GM12864 (cell line): ENCODE measurements at regions not wholly inside any gene's neighbourhood (a gene's known extent, or its start where the extent isn't known, plus 50 kb on each side); places are given as distances from the start of the nearest gene placed in this dataset.

Source experiments
- DNase-seq: peaks from one replicate; pipeline ENCODE4 v3.0.0-alpha.2; 2011; ENCODE audit warnings: low read depth
- H3K4me3 ChIP-seq: 2 replicates; pipeline ENCODE4 v1.5.1; 2011; ENCODE audit warnings: mild to moderate bottlenecking, low read depth, low read length, control low read depth
- TF ChIP-seq, protein P1 (sequence below): IDR thresholded peaks from 2 replicates; pipeline ENCODE4 v1.5.1; 2011; ENCODE audit warnings: low read depth, mild to moderate bottlenecking, moderate library complexity, low read length, control low read depth, inconsistent platforms; ENCODE audit errors: missing control alignments

DNA sequence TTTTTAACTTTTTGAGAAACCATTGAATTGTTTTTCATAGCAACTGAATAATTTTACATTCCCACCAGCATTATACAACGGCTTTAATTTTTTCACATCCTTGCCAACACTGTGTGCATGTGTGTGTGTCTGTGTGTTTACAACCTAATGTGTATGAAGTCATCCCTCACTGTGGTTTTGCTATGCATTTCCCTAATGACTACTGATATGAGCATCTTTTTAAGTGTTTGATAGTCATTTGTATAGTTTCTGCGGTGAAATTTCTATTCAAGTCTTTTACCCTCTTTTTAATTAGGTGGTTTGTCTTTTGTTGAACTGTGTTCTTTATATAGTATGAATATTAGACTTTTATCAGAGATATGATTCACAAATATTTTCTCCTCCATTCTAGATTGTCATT is 263.1 kb upstream of the COX7C start:
- TF ChIP-seq, protein P1, sequence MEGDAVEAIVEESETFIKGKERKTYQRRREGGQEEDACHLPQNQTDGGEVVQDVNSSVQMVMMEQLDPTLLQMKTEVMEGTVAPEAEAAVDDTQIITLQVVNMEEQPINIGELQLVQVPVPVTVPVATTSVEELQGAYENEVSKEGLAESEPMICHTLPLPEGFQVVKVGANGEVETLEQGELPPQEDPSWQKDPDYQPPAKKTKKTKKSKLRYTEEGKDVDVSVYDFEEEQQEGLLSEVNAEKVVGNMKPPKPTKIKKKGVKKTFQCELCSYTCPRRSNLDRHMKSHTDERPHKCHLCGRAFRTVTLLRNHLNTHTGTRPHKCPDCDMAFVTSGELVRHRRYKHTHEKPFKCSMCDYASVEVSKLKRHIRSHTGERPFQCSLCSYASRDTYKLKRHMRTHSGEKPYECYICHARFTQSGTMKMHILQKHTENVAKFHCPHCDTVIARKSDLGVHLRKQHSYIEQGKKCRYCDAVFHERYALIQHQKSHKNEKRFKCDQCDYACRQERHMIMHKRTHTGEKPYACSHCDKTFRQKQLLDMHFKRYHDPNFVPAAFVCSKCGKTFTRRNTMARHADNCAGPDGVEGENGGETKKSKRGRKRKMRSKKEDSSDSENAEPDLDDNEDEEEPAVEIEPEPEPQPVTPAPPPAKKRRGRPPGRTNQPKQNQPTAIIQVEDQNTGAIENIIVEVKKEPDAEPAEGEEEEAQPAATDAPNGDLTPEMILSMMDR = no peak
- no peak for DNase-seq
- H3K4me3 ChIP-seq = no peak overlapping the region

GRCh38 chr5:86360801-86361200 is 256.9 kb upstream of the COX7C start:
- H3K4me3 ChIP-seq = no peak overlapping the region
- TF ChIP-seq, protein P1 = no peak
- no peak for DNase-seq

- H3K4me3 ChIP-seq = no peak overlapping the region
- TF ChIP-seq, protein P1 = no peak
- no peak for DNase-seq
Measured at GRCh38 chr5:86371061-86371460, 246.7 kb upstream of the COX7C start.

DNA sequence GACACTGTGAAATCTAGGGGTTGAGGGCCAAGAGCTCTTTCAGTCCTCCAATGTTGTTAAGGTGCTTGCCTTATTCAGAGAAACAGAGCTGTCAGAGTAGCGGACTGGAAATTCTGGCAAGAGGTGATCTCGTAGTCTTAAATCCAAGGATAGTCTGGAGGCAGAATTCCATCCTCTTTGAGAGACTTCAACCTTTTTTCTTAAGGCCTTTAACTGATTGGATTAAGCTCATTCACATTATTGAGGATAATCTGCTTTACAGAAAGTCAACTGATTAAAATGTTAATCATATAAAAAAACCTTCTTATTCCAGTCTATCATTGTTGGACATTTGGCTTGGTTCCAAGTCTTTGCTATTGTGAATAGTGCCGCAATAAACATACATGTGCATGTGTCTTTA is 243.1 kb upstream of the COX7C start:
- TF ChIP-seq, protein P1 = no peak
- DNase-seq = no peak
- no peak overlapping the region for H3K4me3 ChIP-seq

GRCh38 chr5:86376214-86376613 is 241.5 kb upstream of the COX7C start:
- H3K4me3 ChIP-seq = no peak overlapping the region
- TF ChIP-seq, protein P1 = no peak
- DNase-seq = no peak

- DNase-seq = no peak
- no peak overlapping the region for H3K4me3 ChIP-seq
- TF ChIP-seq, protein P1 = no peak
Measured at GRCh38 chr5:86403190-86403589, 214.6 kb upstream of the COX7C start.

DNA sequence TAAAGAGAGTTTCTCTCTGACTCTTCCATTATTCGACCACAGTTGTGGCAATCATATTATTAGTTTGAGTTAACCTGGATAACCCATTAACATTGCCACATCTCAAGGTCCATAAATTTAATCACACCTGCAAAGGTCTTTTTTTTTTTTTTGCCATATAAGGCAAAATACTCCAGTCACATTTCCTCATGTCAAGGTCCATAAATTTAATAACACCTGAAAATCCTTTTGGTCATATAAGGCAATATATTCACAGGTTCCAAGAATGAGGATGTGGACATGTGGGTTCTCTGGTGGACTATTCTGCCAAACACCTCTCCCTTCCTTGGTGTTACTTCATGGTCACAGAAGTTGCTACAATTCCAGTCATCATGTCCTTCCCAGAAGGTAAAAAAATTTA is 213.5 kb upstream of the COX7C start:
- no peak overlapping the region for H3K4me3 ChIP-seq
- DNase-seq = no peak
- TF ChIP-seq, protein P1 = no peak
